Cardiac fibroblast (primary cell): ENCODE measurements at regions not wholly inside any gene's neighbourhood (a gene's known extent, or its start where the extent isn't known, plus 50 kb on each side); places are given as distances from the start of the nearest gene placed in this dataset.

ENCODE experiments used
- DNase-seq, 2 donors: peaks; one replicate each; pipeline versions ENCODE4 v3.0.0 to v3.0.0-alpha.2; 2010; ENCODE audit warnings: low read depth in 2 of 2
- H3K4me3 ChIP-seq, 2 donors: replicated peaks in 1 of 2; 1 replicate in 1 of 2; 2 replicates in 1 of 2; pipeline ENCODE4 v1.5.1; 2011; ENCODE audit warnings: low read depth in 2 of 2, low read length in 2 of 2, mild to moderate bottlenecking in 2 of 2, moderate library complexity in 1 of 2
- TF ChIP-seq, protein P1 (sequence below): IDR thresholded peaks from one replicate; pipeline ENCODE4 v1.5.1; 2011; ENCODE audit warnings: low read depth, mild to moderate bottlenecking, low read length, inconsistent platforms

DNA sequence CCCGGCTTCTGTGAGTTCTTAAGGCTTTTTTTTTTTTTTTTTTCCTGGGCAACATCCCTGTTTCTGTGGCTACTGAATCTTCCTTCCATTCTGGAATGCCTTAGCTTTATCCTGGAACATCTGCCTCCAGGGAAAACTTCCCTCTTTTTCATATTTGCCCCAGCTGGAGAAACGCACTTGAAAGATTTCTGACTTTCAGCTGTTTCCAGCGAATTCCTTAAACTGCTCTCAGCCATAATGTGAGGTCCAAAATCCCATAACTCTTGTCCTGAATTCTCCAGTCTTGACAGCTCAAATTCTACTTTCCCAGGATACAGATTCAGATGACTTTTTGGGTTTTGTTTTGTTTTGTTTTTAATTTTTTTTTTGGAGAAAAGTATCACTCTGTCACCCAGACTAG, 263.6 kb upstream of the AUTS2 start:
- H3K4me3 ChIP-seq, result no peak overlapping the region
- TF ChIP-seq, protein P1, sequence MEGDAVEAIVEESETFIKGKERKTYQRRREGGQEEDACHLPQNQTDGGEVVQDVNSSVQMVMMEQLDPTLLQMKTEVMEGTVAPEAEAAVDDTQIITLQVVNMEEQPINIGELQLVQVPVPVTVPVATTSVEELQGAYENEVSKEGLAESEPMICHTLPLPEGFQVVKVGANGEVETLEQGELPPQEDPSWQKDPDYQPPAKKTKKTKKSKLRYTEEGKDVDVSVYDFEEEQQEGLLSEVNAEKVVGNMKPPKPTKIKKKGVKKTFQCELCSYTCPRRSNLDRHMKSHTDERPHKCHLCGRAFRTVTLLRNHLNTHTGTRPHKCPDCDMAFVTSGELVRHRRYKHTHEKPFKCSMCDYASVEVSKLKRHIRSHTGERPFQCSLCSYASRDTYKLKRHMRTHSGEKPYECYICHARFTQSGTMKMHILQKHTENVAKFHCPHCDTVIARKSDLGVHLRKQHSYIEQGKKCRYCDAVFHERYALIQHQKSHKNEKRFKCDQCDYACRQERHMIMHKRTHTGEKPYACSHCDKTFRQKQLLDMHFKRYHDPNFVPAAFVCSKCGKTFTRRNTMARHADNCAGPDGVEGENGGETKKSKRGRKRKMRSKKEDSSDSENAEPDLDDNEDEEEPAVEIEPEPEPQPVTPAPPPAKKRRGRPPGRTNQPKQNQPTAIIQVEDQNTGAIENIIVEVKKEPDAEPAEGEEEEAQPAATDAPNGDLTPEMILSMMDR, result no peak
- DNase-seq, result no peak

DNA sequence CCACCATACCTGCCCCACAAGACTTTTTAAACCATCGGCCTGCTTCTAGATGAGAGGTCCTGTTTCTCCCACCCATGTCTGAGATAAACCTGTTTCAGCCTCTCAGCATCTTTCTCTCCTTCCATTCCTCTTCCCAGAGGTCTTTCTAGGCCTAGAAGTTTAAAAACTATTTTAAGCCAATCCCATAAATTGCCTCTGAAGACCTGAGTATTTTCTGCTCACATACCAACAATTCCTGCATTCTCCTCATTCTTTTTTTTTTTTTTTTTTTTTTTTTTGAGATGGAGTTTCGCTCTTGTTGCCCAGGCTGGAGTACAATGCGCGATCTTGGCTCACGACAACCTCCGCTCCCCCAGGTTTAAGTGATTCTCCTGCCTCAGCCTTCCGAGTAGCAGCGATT, 262.9 kb upstream of the AUTS2 start:
- no peak for DNase-seq
- TF ChIP-seq, protein P1, result no peak
- H3K4me3 ChIP-seq, result no peak overlapping the region

DNA sequence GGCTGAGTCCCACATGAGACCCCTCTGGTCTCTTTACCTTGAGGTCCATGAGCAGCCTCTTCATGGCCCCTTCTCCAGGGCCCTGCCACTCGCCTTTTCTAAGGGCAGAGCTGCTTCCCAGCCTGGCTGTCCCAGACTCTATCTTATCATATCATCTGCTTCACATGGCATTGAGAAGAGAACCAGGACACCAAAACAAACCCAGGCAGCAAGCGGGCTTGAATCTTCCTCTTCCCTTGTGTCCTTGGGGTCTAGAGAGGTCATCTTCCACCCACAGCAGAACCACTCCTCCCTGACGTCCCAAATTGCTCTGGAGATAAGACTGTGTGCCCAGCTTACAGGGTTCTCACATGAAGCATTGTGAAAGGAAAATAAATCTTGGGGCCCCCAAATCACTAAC, 261.3 kb upstream of the AUTS2 start:
- no peak for DNase-seq
- TF ChIP-seq, protein P1, result no peak
- H3K4me3 ChIP-seq, result no peak overlapping the region

DNA sequence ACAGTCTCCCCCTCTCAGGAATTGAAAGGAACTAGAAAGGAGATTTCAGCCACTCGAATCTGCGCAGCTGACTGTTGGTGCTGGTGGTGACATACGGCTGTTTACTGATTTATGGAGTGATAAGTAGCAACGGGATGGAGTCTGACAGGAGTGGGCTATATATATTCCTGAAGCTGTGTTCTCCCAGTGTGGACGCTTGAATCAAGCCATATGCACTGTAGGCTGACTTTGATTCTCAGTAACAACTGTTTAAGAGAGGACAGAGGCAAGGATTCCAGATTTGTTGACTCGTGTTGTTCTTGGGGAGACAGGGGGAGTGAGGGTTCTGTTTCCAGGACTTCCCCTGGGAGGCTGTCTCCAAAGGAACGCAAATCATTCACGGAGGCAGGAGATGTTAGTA, 260.1 kb upstream of the AUTS2 start:
- H3K4me3 ChIP-seq, result no peak overlapping the region
- no peak for DNase-seq
- TF ChIP-seq, protein P1, result no peak

DNA sequence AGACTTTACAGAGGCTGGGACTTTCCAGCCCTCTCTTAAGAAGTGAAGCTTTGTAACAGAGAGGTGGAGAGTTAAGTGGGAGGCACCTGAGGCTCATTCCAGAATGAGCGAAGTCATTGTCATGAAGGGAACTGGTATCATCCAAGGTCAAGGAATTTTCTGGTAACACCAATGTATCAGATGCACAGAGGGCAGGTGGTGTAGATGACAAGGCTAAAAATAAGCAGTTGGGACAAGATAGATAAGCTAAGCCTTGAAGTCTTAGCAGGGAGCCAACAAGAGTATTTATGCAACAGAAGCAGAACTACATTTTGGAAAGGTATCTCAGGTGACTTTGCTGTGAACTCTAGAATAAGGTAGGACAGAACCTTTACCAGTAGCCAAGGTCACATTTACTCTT, 257.0 kb upstream of the AUTS2 start:
- DNase-seq, result no peak
- TF ChIP-seq, protein P1, result no peak

DNA sequence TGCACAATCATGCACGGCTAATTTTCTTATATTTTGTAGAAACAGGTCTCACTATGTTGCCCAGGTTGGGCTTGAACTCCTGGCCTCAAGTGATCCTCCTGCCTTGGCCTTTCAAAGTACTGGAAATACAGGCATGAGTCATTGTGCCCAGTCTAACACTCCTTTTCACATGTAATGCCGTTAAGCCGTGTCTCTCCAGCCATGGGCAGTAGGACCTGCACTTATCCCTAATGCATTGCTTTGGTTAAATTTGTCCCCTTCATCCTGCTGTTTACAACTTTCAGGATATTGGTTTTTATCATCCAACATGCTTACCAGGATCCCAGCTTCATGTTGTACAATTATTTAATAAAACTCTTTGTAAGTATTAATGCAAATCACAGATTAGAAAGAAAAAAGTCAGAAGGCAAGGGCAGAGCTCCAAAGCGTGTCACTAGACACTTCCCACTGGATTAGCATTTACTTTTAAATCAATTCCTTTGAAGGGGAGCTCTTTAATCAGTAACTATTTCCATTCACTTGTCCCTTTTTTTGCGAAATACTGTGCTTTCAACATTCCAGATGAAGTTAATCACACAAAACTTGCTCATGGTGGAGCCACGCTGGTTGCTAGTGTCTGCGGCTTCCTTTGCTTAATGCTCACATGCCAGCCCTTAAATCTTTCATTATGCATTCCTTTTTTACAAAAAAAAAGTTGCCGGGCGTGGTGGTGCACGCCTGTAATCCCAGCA, 256.0 kb upstream of the AUTS2 start:
- TF ChIP-seq, protein P1, result no peak
- no peak for DNase-seq
- no peak overlapping the region for H3K4me3 ChIP-seq

More for the DNA sequence above, 257.0 kb upstream of the AUTS2 start:
- no peak overlapping the region for H3K4me3 ChIP-seq

DNA sequence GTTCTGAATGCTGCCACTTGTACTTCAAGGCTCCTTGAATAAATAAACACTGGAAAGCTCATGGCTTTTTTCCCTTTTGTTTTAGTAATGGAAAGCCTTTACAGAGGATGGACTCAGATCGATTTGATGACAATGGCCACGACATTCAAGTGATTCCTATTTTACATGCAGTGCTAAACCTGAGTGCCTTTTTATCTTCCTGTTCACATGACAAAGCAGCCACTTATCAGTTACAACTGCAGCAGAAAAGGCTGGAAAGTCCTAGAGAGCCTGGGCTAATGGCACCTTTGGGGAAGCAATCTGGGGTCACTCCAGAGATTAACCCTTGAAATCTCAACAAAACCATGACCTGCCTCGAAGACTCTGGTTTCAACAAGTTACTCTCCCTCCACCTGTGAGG, 249.0 kb upstream of the AUTS2 start:
- no peak overlapping the region for H3K4me3 ChIP-seq
- TF ChIP-seq, protein P1, result no peak
- DNase-seq, result no peak
